ENCODE measurements at regions not wholly inside any gene's neighbourhood (a gene's known extent, or its start where the extent isn't known, plus 50 kb on each side); places are given as distances from the start of the nearest gene placed in this dataset.

GRCh38 chr10:31126593-31126992, 94.9 kb upstream of the ZNF438 start:
- no peak for TF ChIP-seq CTCF (conservative IDR thresholded peaks at IDR 0.05)
- no peak for TF ChIP-seq EZH2 (IDR thresholded peaks at IDR 0.05; ENCODE audit: low read depth)

Data from PC-9 (cell line).